LNCaP clone FGC (cell line): ENCODE measurements at regions not wholly inside any gene's neighbourhood (a gene's known extent, or its start where the extent isn't known, plus 50 kb on each side); places are given as distances from the start of the nearest gene placed in this dataset.

Source experiments
- DNase-seq: peaks from one replicate; pipeline ENCODE4 v3.0.0-alpha.2; 2011; ENCODE audit warnings: low read depth
- H3K4me3 ChIP-seq: 2 replicates; pipeline ENCODE4 v1.5.1; 2011; ENCODE audit warnings: mild to moderate bottlenecking, low read depth, low read length, control low read depth
- CTCF ChIP-seq: IDR thresholded peaks from 2 replicates; pipeline ENCODE4 v1.5.1; 2012; ENCODE audit warnings: mild to moderate bottlenecking; ENCODE audit not compliant: control insufficient read depth, insufficient read depth; ENCODE audit errors: extremely low read depth

- H3K4me3 ChIP-seq, result no peak overlapping the region
- TF ChIP-seq CTCF, result no peak
- DNase-seq, result no peak
Measured at GRCh38 chr12:69059465-69060457, 126.8 kb upstream of the CPM start.

- H3K4me3 ChIP-seq, result no peak overlapping the region
- no peak for TF ChIP-seq CTCF
- no peak for DNase-seq
Measured at GRCh38 chr12:69061574-69061973, 128.6 kb upstream of the CPM start.

- DNase-seq, result no peak
- no peak for TF ChIP-seq CTCF
Measured at GRCh38 chr12:69062621-69063237, 129.8 kb upstream of the CPM start.

GRCh38 chr12:69064734-69065443 is 131.9 kb upstream of the CPM start:
- TF ChIP-seq CTCF, result no peak
- DNase-seq, result no peak
- H3K4me3 ChIP-seq, result no peak overlapping the region

More at GRCh38 chr12:69062621-69063237, 129.8 kb upstream of the CPM start:
- H3K4me3 ChIP-seq, result no peak overlapping the region

- TF ChIP-seq CTCF, result no peak
- no peak overlapping the region for H3K4me3 ChIP-seq
- DNase-seq, result no peak
Measured at GRCh38 chr12:69065775-69066174, 132.8 kb upstream of the CPM start.

- DNase-seq, result no peak
- no peak overlapping the region for H3K4me3 ChIP-seq
- TF ChIP-seq CTCF, result no peak
Measured at GRCh38 chr12:69066492-69067373, 133.8 kb upstream of the CPM start.
